ENCODE measurements at regions not wholly inside any gene's neighbourhood (a gene's known extent, or its start where the extent isn't known, plus 50 kb on each side); places are given as distances from the start of the nearest gene placed in this dataset.

DNA sequence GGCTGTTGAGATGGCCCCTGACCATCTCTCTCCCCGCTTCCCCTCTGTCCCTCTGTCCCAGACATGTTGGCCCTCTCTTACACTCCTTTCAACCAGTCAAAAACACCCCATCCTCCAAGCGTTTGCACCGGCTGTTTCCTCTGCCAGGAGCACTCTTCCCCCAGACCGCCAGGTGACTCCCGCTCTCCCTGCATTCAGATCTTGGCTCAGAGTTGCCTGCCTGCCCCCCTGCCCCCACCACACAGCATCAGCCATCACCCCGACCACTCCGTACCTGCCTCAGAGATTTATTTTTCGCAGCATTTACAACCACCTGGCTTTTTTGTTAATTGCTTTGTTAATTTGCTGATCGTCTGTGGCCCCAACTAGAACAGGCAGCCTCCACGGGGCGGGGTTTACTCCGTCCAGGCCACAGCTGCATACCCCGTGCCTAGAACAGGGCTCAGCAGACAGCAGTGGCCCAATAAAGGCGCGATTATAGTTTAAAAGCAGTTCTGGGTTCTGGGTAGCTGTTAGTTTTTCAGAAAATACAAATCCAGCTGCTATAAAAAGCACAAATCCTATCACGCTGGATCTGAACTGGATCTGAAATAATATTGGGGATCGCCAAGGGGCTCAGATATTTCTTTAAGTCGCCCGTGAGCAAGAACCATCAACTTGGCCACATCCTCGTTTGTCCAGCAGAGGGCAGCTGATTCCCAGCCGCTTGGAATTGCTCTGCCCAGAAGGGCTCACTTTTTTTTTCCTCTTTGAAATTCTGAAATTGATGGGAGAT is 173.6 kb downstream of the IRF8 start:
- TF ChIP-seq, protein P1, sequence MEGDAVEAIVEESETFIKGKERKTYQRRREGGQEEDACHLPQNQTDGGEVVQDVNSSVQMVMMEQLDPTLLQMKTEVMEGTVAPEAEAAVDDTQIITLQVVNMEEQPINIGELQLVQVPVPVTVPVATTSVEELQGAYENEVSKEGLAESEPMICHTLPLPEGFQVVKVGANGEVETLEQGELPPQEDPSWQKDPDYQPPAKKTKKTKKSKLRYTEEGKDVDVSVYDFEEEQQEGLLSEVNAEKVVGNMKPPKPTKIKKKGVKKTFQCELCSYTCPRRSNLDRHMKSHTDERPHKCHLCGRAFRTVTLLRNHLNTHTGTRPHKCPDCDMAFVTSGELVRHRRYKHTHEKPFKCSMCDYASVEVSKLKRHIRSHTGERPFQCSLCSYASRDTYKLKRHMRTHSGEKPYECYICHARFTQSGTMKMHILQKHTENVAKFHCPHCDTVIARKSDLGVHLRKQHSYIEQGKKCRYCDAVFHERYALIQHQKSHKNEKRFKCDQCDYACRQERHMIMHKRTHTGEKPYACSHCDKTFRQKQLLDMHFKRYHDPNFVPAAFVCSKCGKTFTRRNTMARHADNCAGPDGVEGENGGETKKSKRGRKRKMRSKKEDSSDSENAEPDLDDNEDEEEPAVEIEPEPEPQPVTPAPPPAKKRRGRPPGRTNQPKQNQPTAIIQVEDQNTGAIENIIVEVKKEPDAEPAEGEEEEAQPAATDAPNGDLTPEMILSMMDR (IDR thresholded peaks at IDR 0.05), result peak; percentile 25 to 71
- no peak for TF ChIP-seq POLR2AphosphoS5 (IDR thresholded peaks at IDR 0.05)
- TF ChIP-seq EP300 (IDR thresholded peaks at IDR 0.05), result no peak
- TF ChIP-seq POLR2A (IDR thresholded peaks at IDR 0.05), result no peak
